Kidney (tissue), 13 donors: ENCODE measurements at regions not wholly inside any gene's neighbourhood (a gene's known extent, or its start where the extent isn't known, plus 50 kb on each side); places are given as distances from the start of the nearest gene placed in this dataset.

Experiments
- DNase-seq, 5 donors: peaks; one replicate each; pipeline ENCODE4 v3.0.0-alpha.2; 2013 to 2020
- FAIRE-seq: peaks from 2 replicates; lab custom pipeline; 2012; peaks lifted over from hg19 to GRCh38; lab: Jason Lieb, UNC
- H3K27ac ChIP-seq, 2 donors: one replicate each; pipeline ENCODE4 v1.7.0; 2013; ENCODE audit warnings: low read depth in 2 of 2, low read length in 2 of 2, inconsistent platforms in 1 of 2
- H3K27me3 ChIP-seq: one replicate; pipeline ENCODE4 v1.7.1; 2013; ENCODE audit warnings: low read length, inconsistent platforms; ENCODE audit not compliant: control insufficient read depth, insufficient read depth
- H3K36me3 ChIP-seq, 3 donors: one replicate each; pipeline versions ENCODE4 v1.7.0 to v1.7.1; 2013; ENCODE audit warnings: low read length in 3 of 3, control low read depth in 1 of 3, inconsistent platforms in 1 of 3; ENCODE audit not compliant: insufficient read depth in 3 of 3, control insufficient read depth in 2 of 3
- H3K4me1 ChIP-seq, 3 donors: one replicate each; pipeline versions ENCODE4 v1.7.0 to v1.7.1; 2013; ENCODE audit warnings: low read length in 3 of 3, inconsistent platforms in 1 of 3, low read depth in 1 of 3; ENCODE audit not compliant: control insufficient read depth in 2 of 3, insufficient read depth in 2 of 3
- H3K4me3 ChIP-seq, 3 donors: one replicate each; pipeline versions ENCODE4 v1.7.0 to v1.8.1; 2013; ENCODE audit warnings: low read length in 3 of 3, control low read depth in 1 of 3, inconsistent platforms in 1 of 3
- H3K9ac ChIP-seq, 3 donors: one replicate each; pipeline versions ENCODE4 v1.7.0 to v1.7.1; 2013; ENCODE audit warnings: low read length in 3 of 3, control low read depth in 1 of 3, inconsistent platforms in 1 of 3
- H3K9me3 ChIP-seq, 3 donors: one replicate each; pipeline versions ENCODE4 v1.7.0 to v1.7.1; 2013; ENCODE audit warnings: low read length in 3 of 3, control low read depth in 1 of 3, inconsistent platforms in 1 of 3; ENCODE audit not compliant: control insufficient read depth in 2 of 3, insufficient read depth in 1 of 3
- CTCF ChIP-seq: IDR thresholded peaks from 3 replicates; pipeline ENCODE4 v1.5.1; 2012; ENCODE audit warnings: mild to moderate bottlenecking, moderate library complexity, borderline replicate concordance; ENCODE audit not compliant: insufficient read depth; ENCODE audit errors: extremely low read depth
- intact Hi-C: fragments of 100-400 bp; cut with DNase I; formaldehyde crosslinking; loops from one replicate; pipeline ENCODE4 v1.11.1; 2022
- donor health status: control.
- donor health status: control.
- donor health status: control.
- donor health status: control.
- donor health status: control.
- donor health status: DM: yes; HTN: yes; CAD: no.
- donor health status: Normal renal cell carcinoma (clear cell type).

- no peak overlapping the region for H3K4me3 ChIP-seq
- TF ChIP-seq CTCF = no peak
- H3K9ac ChIP-seq = no peak overlapping the region
- H3K4me1 ChIP-seq = peaks cover 0 to 5% (median 4%) of the 10 kb centered on the region in 3 donors
- no peak overlapping the region for H3K27ac ChIP-seq
- intact Hi-C loops = no loop called here
- no peak for FAIRE-seq
- DNase-seq = no peak
- peaks cover 0 to 2% (median 0%) of the 10 kb centered on the region in 3 donors for H3K9me3 ChIP-seq
- H3K36me3 ChIP-seq = no peaks in the 10 kb centered on the region
- H3K27me3 ChIP-seq = no peaks in the 10 kb centered on the region
Measured at GRCh38 chr11:119843877-119844276, 114.9 kb upstream of the NECTIN1 start.

GRCh38 chr11:119842731-119843130 lies 113.7 kb upstream of the NECTIN1 start:
- H3K9me3 ChIP-seq = peaks cover 0 to 2% (median 0%) of the 10 kb centered on the region in 3 donors
- no peak overlapping the region for H3K9ac ChIP-seq
- FAIRE-seq (no peak), DNase-seq (no peak)
- TF ChIP-seq CTCF = no peak
- H3K4me1 ChIP-seq = peaks cover 0 to 5% (median 4%) of the 10 kb centered on the region in 3 donors
- H3K27me3 ChIP-seq = no peaks in the 10 kb centered on the region
- intact Hi-C loops = no loop called here
- H3K4me3 ChIP-seq = no peak overlapping the region
- no peaks in the 10 kb centered on the region for H3K36me3 ChIP-seq
- H3K27ac ChIP-seq = no peak overlapping the region

GRCh38 chr11:119839476-119840133 lies 110.6 kb upstream of the NECTIN1 start:
- Histone ChIP-seq H3K9ac (no peak overlapping the region), H3K27ac (no peak overlapping the region), H3K9me3 (no peaks in the 10 kb centered on the region), H3K36me3 (no peaks in the 10 kb centered on the region), H3K4me1 (peaks cover 0 to 2% (median 0%) of the 10 kb centered on the region in 3 donors), H3K4me3 (no peak overlapping the region), H3K27me3 (no peaks in the 10 kb centered on the region)
- FAIRE-seq = no peak
- DNase-seq = no peak
- no peak for TF ChIP-seq CTCF
- intact Hi-C loops = no loop called here
